Loucy (cell line): ENCODE measurements at regions not wholly inside any gene's neighbourhood (a gene's known extent, or its start where the extent isn't known, plus 50 kb on each side); places are given as distances from the start of the nearest gene placed in this dataset.

ENCODE experiments used
- H2AFZ ChIP-seq: fragments of 200-600 bp; sonication (generic); 2 replicates; pipeline ENCODE4 v1.6.0; 2016; ENCODE audit warnings: antibody characterized with exemption, mild to moderate bottlenecking, low read length, moderate library complexity
- H3F3A ChIP-seq: fragments of 200-600 bp; 2 replicates; pipeline ENCODE4 v1.6.0; 2016; ENCODE audit warnings: antibody characterized with exemption, low read depth, mild to moderate bottlenecking
- H3K27me3 ChIP-seq: fragments of 200-600 bp; sonication (generic); 2 replicates; pipeline ENCODE4 v1.6.1; 2014; ENCODE audit warnings: low read length, mild to moderate bottlenecking; ENCODE audit not compliant: insufficient read depth, poor library complexity, severe bottlenecking
- H3K36me3 ChIP-seq: fragments of 200-600 bp; sonication (generic); 2 replicates; pipeline ENCODE4 v1.6.1; 2016; ENCODE audit warnings: low read length; ENCODE audit not compliant: insufficient read depth
- H3K4me1 ChIP-seq: fragments of 200-600 bp; sonication (generic); 2 replicates; pipeline ENCODE4 v1.5.1; 2014; ENCODE audit warnings: low read length, mild to moderate bottlenecking; ENCODE audit not compliant: insufficient read depth, poor library complexity, severe bottlenecking
- H3K4me2 ChIP-seq: fragments of 200-600 bp; sonication (generic); 2 replicates; pipeline ENCODE4 v1.6.0; 2014; ENCODE audit warnings: antibody characterized with exemption, low read length, low read depth, mild to moderate bottlenecking; ENCODE audit not compliant: poor library complexity, severe bottlenecking
- H3K4me3 ChIP-seq: fragments of 200-600 bp; sonication (generic); 2 replicates; pipeline ENCODE4 v1.5.1; 2014; ENCODE audit warnings: low read length, mild to moderate bottlenecking, mixed read lengths; ENCODE audit not compliant: poor library complexity, severe bottlenecking
- H3K79me2 ChIP-seq: fragments of 200-600 bp; sonication (generic); 2 replicates; pipeline ENCODE4 v1.6.1; 2014; ENCODE audit warnings: low read length; ENCODE audit not compliant: insufficient read depth
- H3K9ac ChIP-seq: fragments of 200-600 bp; sonication (generic); 2 replicates; pipeline ENCODE4 v1.6.0; 2014; ENCODE audit warnings: mild to moderate bottlenecking, low read depth, low read length, moderate library complexity; ENCODE audit not compliant: poor library complexity, severe bottlenecking
- H3K9me2 ChIP-seq: fragments of 200-600 bp; sonication (generic); replicated peaks from 2 replicates; pipeline ENCODE4 v1.6.1; 2016; ENCODE audit warnings: low read depth, low read length, mixed read lengths
- H3K9me3 ChIP-seq: fragments of 200-600 bp; sonication (generic); 2 replicates; pipeline ENCODE4 v1.6.1; 2014; ENCODE audit warnings: mild to moderate bottlenecking, antibody characterized with exemption, low read length, low read depth; ENCODE audit not compliant: insufficient read depth
- H4K20me1 ChIP-seq: fragments of 200-600 bp; sonication (generic); 2 replicates; pipeline ENCODE4 v1.6.0; 2014; ENCODE audit warnings: antibody characterized with exemption, low read length, mild to moderate bottlenecking; ENCODE audit not compliant: insufficient read depth, poor library complexity, severe bottlenecking
- EZH2phosphoT487 ChIP-seq: fragments of 200-600 bp; IDR thresholded peaks from 2 replicates; pipeline ENCODE4 v1.6.1; 2018; ENCODE audit warnings: antibody characterized with exemption, mild to moderate bottlenecking, moderate library complexity, borderline replicate concordance
- TF ChIP-seq, protein P1 (sequence below): fragments of 200-600 bp; sonication (generic); conservative IDR thresholded peaks from 2 replicates; pipeline ENCODE4 v1.5.1; 2014; ENCODE audit warnings: mild to moderate bottlenecking, antibody characterized with exemption, low read length

DNA sequence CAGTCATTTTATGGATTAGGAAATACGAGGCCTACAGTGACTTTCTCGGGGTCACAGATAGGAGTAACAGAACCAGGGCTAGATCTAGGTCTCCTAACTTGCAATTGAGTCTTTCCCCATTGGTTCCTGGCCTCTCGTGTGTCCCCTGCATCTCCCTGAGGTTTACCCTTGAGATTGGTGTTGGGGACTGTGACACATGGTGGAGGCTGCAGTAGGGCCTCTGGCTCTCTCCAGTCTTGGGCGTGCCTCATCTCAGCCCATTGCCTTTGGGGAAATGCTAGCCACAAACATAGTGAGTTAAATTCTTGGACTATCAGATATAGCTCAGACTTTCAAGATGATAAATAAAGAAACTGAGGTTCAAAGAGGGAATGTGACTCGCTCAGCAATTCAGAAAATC is 212.1 kb downstream of the KCNRG start:
- no peaks in the 10 kb centered on the region; the same call in 1 of the 2 replicates for H3K36me3 ChIP-seq
- no peaks in the 10 kb centered on the region for H3F3A ChIP-seq
- TF ChIP-seq, protein P1, sequence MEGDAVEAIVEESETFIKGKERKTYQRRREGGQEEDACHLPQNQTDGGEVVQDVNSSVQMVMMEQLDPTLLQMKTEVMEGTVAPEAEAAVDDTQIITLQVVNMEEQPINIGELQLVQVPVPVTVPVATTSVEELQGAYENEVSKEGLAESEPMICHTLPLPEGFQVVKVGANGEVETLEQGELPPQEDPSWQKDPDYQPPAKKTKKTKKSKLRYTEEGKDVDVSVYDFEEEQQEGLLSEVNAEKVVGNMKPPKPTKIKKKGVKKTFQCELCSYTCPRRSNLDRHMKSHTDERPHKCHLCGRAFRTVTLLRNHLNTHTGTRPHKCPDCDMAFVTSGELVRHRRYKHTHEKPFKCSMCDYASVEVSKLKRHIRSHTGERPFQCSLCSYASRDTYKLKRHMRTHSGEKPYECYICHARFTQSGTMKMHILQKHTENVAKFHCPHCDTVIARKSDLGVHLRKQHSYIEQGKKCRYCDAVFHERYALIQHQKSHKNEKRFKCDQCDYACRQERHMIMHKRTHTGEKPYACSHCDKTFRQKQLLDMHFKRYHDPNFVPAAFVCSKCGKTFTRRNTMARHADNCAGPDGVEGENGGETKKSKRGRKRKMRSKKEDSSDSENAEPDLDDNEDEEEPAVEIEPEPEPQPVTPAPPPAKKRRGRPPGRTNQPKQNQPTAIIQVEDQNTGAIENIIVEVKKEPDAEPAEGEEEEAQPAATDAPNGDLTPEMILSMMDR: no peak
- TF ChIP-seq EZH2phosphoT487: no peak
- H3K79me2 ChIP-seq: peaks cover 82% of the 10 kb centered on the region
- no peaks in the 10 kb centered on the region for H3K9me2 ChIP-seq
- H3K9me3 ChIP-seq: peaks cover 3% of the 10 kb centered on the region; the same call in 1 of the 2 replicates
- peaks cover 14% of the 10 kb centered on the region for H4K20me1 ChIP-seq
- no peak overlapping the region for H3K9ac ChIP-seq
- H3K27me3 ChIP-seq: no peaks in the 10 kb centered on the region
- H3K4me3 ChIP-seq: no peak overlapping the region
- H2AFZ ChIP-seq: no peak overlapping the region
- H3K4me1 ChIP-seq: peaks cover 38% of the 10 kb centered on the region
- H3K4me2 ChIP-seq: no peak overlapping the region

DNA sequence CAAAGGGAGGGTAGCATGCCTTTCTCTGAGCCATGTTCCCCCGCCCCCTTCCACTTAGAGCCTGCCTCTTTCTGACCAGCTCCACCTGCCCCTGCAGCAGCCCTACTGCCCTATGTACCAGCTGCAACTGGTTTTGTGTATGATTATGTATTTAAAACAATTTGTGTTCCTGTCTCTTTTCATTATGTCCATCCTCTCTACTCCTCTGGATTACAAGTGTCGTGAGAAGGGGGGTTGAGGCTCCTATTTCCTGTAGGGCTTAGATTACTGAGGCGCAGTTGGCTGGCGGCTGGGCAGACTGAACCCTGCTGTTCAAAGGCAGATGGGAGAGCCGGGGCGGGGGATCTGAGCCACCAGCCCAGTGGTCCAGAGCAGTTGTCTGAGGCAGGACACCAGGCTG is 213.3 kb downstream of the KCNRG start:
- Histone ChIP-seq H2AFZ (no peak overlapping the region), H3K36me3 (peaks cover 3% of the 10 kb centered on the region), H3K4me3 (no peak overlapping the region), H3K27me3 (no peaks in the 10 kb centered on the region), H3K79me2 (peaks cover 83% of the 10 kb centered on the region), H3K4me1 (peaks cover 38% of the 10 kb centered on the region), H3K9ac (no peak overlapping the region), H4K20me1 (peaks cover 14% of the 10 kb centered on the region), H3K9me2 (no peaks in the 10 kb centered on the region), H3K4me2 (peak overlapping the region; percentile 9), H3F3A (no peaks in the 10 kb centered on the region), H3K9me3 (peaks cover 10% of the 10 kb centered on the region; the same call in 1 of the 2 replicates)
- no peak for TF ChIP-seq EZH2phosphoT487
- TF ChIP-seq, protein P1: no peak

DNA sequence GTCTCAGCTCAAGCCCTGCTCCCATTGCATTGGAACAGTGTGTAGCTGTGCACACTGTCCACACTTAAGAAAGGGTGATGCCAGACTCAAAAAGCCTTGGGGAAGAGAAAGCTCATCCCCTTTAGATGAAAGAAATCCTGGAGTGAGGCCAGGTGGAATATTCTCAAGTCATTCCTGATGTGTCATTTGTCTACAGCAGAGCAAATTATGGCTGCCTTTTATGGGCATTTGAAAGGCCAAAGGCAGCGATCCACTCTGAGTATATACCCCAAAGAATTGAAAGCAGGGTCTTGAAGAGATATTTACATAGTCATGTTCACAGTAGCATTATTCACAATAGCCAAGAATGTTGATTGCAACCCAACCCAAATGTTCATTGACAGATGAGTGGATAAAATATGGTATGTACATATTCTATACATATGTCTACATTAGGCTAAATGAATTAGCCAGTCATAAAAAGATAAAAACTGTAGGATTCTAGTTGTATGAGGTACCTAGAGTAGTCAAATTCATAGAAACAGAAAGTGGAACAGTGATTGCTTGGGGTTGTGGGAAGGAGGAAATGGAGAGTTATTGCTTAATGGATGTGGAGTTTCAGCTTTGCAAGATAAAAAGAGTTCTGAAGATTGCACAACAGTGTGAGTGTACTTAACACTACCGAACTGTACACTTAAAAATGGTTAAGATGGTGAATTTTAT is 214.9 kb downstream of the KCNRG start:
- Histone ChIP-seq H3K9me3 (peaks cover 11% of the 10 kb centered on the region; the same call in 1 of the 2 replicates), H3K4me1 (peaks cover 38% of the 10 kb centered on the region), H3K36me3 (peaks cover 3% of the 10 kb centered on the region), H3K79me2 (peaks cover 78% of the 10 kb centered on the region), H3F3A (no peaks in the 10 kb centered on the region), H3K4me2 (peak overlapping the region; percentile 46), H3K9me2 (no peaks in the 10 kb centered on the region), H3K27me3 (no peaks in the 10 kb centered on the region), H3K4me3 (no peak overlapping the region), H3K9ac (no peak overlapping the region), H2AFZ (no peak overlapping the region), H4K20me1 (peaks cover 14% of the 10 kb centered on the region)
- TF ChIP-seq, protein P1: no peak
- no peak for TF ChIP-seq EZH2phosphoT487
